ENCODE measurements at regions not wholly inside any gene's neighbourhood (a gene's known extent, or its start where the extent isn't known, plus 50 kb on each side); places are given as distances from the start of the nearest gene placed in this dataset.

DNA sequence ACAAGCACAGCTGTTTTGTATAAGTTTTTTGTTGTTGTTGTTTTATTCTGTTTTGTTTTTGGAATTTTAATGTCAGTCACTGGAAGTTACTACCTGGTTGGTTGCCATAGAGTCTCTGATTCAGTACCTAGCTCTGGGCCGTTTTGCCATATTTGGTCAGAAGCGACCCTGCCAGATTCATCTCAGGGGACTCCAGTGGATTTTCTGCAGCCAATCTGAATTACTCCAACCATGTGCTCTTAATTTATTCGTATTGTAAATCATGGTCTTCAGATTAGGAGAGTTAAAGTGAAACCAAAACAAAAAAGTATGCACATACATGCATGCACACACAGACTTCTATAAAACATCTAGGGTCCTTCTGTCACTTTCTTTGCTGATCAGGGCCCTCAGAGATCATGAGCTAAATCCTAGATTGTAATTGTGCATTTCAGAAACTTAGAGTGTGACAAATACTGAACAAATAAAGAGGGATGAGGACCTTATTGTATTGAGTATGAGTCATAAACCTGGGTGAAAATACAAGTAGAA is 317.4 kb upstream of the UBE2E3 start:
- TF ChIP-seq, protein P1, sequence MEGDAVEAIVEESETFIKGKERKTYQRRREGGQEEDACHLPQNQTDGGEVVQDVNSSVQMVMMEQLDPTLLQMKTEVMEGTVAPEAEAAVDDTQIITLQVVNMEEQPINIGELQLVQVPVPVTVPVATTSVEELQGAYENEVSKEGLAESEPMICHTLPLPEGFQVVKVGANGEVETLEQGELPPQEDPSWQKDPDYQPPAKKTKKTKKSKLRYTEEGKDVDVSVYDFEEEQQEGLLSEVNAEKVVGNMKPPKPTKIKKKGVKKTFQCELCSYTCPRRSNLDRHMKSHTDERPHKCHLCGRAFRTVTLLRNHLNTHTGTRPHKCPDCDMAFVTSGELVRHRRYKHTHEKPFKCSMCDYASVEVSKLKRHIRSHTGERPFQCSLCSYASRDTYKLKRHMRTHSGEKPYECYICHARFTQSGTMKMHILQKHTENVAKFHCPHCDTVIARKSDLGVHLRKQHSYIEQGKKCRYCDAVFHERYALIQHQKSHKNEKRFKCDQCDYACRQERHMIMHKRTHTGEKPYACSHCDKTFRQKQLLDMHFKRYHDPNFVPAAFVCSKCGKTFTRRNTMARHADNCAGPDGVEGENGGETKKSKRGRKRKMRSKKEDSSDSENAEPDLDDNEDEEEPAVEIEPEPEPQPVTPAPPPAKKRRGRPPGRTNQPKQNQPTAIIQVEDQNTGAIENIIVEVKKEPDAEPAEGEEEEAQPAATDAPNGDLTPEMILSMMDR (IDR thresholded peaks at IDR 0.05; ENCODE audit: low read depth, low read length) = no peak
- no peak overlapping the region for H3K4me3 ChIP-seq (ENCODE audit: low read depth, low read length)
- in situ Hi-C loops (cut with HindIII; ENCODE audit: low sequenced_read_pairs) = no loop called here
- peak; percentile 15 for DNase-seq (ENCODE audit: low read depth, low spot score)

DNA sequence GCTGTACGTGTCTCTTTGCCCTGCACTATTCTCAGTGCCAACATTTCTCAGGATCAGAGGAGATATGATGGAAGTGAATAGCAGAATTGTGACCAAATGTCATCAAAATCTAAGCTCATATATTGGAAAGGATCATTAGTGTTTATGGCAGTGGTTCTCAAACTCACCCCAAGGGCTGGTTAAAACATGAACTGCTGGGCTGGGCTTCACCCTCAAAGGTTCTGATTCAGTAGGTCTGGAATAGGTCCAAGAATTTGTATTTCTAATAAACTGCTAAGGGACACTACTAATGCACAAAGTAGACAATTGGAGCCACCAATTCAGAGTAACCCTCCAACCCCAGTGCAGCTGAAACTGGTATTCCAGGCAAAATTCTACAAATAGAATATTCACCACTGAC is 317.9 kb upstream of the UBE2E3 start:
- in situ Hi-C loops (cut with HindIII; ENCODE audit: low sequenced_read_pairs) = no loop called here

DNA sequence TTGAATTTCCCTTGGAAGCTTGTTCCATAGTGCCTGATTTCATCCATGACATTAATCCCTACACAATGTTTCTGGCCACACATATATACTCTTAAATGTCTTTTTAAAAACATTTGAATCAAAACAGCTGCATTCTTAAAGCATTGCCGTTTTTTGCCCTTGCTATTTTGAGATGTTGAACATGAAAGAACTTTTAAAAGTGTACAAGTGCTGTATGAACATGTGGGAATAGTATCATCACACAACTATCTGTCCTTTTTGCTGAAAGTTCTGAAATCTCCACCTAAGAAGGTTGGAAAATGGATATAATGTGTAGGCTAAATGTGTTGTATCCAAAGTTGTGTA is 318.7 kb upstream of the UBE2E3 start:
- DNase-seq (ENCODE audit: low read depth, low spot score) = no peak
- TF ChIP-seq, protein P1 (IDR thresholded peaks at IDR 0.05; ENCODE audit: low read depth, low read length) = no peak
- in situ Hi-C loops (cut with HindIII; ENCODE audit: low sequenced_read_pairs) = no loop called here
- no peak overlapping the region for H3K4me3 ChIP-seq (ENCODE audit: low read depth, low read length)

More for the DNA sequence above, 317.9 kb upstream of the UBE2E3 start:
- TF ChIP-seq, protein P1 (IDR thresholded peaks at IDR 0.05; ENCODE audit: low read depth, low read length) = no peak
- no peak overlapping the region for H3K4me3 ChIP-seq (ENCODE audit: low read depth, low read length)
- no peak for DNase-seq (ENCODE audit: low read depth, low spot score)

DNA sequence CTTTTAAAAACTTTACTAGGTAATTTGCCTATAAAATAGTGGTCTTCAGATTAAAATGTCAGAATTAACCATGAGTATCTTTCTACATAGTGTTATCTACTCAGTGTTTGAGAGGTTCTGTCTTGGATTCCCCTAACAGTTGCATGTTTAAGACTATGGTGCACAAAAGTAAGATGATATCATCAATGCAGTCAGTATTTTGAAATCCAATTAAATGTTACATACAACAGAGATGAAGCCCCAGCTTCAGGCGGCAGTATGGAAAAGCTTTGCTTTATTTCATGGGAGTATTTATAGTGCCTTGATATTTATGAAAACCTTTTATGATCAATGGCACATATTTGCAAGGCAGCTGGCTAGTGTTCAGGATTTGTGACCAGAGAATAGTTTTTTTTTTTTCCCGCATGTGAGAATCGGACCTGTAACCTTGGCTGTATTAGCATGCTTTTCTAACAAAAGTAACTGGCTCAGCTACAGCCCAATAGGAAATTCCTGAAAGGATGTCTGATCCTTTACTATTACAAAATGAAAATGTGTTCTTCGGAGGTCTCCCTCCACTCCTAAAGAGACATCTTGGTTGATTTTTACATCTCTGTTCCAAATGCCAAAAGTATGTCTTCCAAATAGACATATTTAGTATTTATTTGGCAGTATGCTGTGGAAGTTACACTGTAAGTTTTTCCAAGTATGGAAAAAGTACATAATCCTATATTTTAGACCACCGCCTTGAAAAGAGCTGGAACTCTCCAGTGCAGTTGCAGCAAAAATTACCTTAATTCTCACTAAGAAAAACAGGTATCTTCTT is 319.3 kb upstream of the UBE2E3 start:
- no peak for DNase-seq (ENCODE audit: low read depth, low spot score)
- in situ Hi-C loops (cut with HindIII; ENCODE audit: low sequenced_read_pairs) = no loop called here
- TF ChIP-seq, protein P1 (IDR thresholded peaks at IDR 0.05; ENCODE audit: low read depth, low read length) = no peak
- no peak overlapping the region for H3K4me3 ChIP-seq (ENCODE audit: low read depth, low read length)

DNA sequence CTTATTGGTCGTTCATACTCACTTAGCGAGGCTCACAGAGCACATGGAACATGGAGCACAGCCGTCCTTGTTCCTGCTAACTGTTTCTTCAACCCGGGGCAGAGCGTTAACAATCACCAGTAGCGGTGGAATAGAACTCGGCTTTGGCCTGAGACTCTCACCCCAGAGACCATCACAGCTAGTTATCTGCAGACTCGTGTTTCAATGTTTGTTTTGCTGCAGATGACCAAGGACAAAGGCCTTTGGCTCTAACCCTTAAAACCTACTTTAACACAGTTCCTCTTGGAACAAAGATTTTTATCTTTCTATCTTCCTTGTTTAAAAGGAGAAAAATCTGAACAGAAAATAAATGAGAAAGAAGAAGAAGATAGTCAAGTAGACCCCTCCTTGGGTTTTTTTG is 320.2 kb upstream of the UBE2E3 start:
- TF ChIP-seq, protein P1 (IDR thresholded peaks at IDR 0.05; ENCODE audit: low read depth, low read length) = no peak
- in situ Hi-C loops (cut with HindIII; ENCODE audit: low sequenced_read_pairs) = no loop called here
- H3K4me3 ChIP-seq (ENCODE audit: low read depth, low read length) = no peak overlapping the region
- no peak for DNase-seq (ENCODE audit: low read depth, low spot score)

DNA sequence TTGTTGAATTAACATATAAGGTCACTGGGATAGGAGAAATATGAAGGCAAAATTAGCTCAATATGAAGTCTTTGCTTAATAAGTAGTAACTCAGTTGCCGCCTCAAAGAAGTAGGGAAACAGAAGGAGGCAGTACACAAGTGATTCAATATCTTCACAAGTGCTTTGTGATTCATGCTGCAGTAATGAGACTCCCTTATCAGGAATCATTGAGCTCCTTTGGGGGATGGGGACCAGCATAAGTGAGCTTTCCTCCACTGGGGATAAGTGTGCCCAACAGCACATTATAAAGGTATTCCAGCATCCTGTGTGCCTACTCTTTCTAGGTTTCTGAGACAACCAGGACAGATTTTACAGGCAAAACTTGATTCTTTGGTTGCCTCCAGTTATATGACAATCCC is 323.4 kb upstream of the UBE2E3 start:
- in situ Hi-C loops (cut with HindIII; ENCODE audit: low sequenced_read_pairs) = no loop called here
- peak; percentile 50 for DNase-seq (ENCODE audit: low read depth, low spot score)

More for the DNA sequence above, 323.4 kb upstream of the UBE2E3 start:
- no peak overlapping the region for H3K4me3 ChIP-seq (ENCODE audit: low read depth, low read length)
- TF ChIP-seq, protein P1 (IDR thresholded peaks at IDR 0.05; ENCODE audit: low read depth, low read length) = no peak

Measured in astrocyte of the spinal cord (primary cell).